GM23338 (cell line): ENCODE measurements at regions not wholly inside any gene's neighbourhood (a gene's known extent, or its start where the extent isn't known, plus 50 kb on each side); places are given as distances from the start of the nearest gene placed in this dataset.

Experiments used
- CREB1 ChIP-seq: fragments of 250-450 bp; sonication (Bioruptor Pico); IDR thresholded peaks from 2 replicates; pipeline ENCODE4 v1.5.0; 2020; ENCODE audit warnings: low read depth, mild to moderate bottlenecking, moderate library complexity
- CTCF ChIP-seq, 2 experiments: fragments of 200-600 bp in 1 of 2; sonication (generic) in 1 of 2; conservative IDR thresholded peaks; 2 replicates each; pipeline versions ENCODE4 v1.5.1 to v1.6.1; 2016 to 2017; ENCODE audit warnings: antibody characterized with exemption in 2 of 2, low read depth in 2 of 2, mild to moderate bottlenecking in 2 of 2, moderate library complexity in 1 of 2
- EZH2 ChIP-seq: fragments of 200-600 bp; sonication (generic); IDR thresholded peaks from one replicate; pipeline ENCODE4 v1.8.0; 2017; ENCODE audit warnings: antibody characterized with exemption, mild to moderate bottlenecking, low read depth; ENCODE audit not compliant: unreplicated experiment
- EZH2phosphoT487 ChIP-seq: fragments of 200-600 bp; sonication (generic); IDR thresholded peaks from one replicate; pipeline ENCODE4 v1.8.1; 2018; ENCODE audit warnings: antibody characterized with exemption; ENCODE audit not compliant: unreplicated experiment
- JUNB ChIP-seq: IDR thresholded peaks from one replicate; pipeline ENCODE4 v1.6.1; 2016; ENCODE audit warnings: antibody characterized with exemption; ENCODE audit not compliant: unreplicated experiment
- NANOG ChIP-seq: IDR thresholded peaks from 2 replicates; pipeline ENCODE4 v1.6.1; 2016; ENCODE audit warnings: antibody characterized with exemption, borderline replicate concordance
- POLR2AphosphoS5 ChIP-seq: IDR thresholded peaks from 2 replicates; pipeline ENCODE4 v1.6.1; 2016; ENCODE audit warnings: antibody characterized with exemption, low read depth
- REST ChIP-seq: IDR thresholded peaks from one replicate; pipeline ENCODE4 v1.6.1; 2018; ENCODE audit warnings: antibody characterized with exemption; ENCODE audit not compliant: unreplicated experiment
- STAT1 ChIP-seq: IDR thresholded peaks from one replicate; pipeline ENCODE4 v1.6.1; 2016; ENCODE audit warnings: antibody characterized with exemption; ENCODE audit not compliant: unreplicated experiment

GRCh38 chr5:52544738-52545137 is 243.0 kb upstream of the ITGA1 start:
- TF ChIP-seq REST: no peak
- no peak for TF ChIP-seq EZH2
- no peak for TF ChIP-seq CTCF (conservative IDR thresholded peaks at IDR 0.05; ENCODE audit: low read depth in 2 of 2)
- TF ChIP-seq NANOG: no peak
- TF ChIP-seq CREB1 (CRISPR knock-in tag): no peak
- no peak for TF ChIP-seq POLR2AphosphoS5
- TF ChIP-seq JUNB: no peak
- TF ChIP-seq STAT1: no peak
- no peak for TF ChIP-seq EZH2phosphoT487
